ENCODE measurements at regions not wholly inside any gene's neighbourhood (a gene's known extent, or its start where the extent isn't known, plus 50 kb on each side); places are given as distances from the start of the nearest gene placed in this dataset.

DNA sequence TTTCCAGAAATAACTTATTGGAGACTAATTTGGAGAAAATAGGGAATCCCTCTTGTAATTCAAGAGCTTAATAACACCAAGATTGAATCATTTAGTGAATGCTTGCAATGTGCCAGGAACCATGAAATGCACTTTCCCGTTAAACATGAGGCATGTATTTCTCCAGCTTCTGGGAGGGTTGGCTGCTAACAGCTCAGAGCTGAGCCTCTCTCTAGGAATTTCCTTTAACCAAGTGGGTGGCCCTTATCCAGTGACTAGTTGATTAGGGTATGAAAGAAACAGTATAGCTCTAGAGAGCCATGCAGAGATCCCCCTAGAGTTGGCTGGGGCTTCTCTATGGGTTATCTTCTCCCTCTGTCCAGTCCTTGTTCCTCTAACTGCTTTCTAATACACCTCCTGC, 356.4 kb upstream of the GOT2 start:
- Histone ChIP-seq H4K20me1 (ENCODE audit: low read length) (no peaks in the 10 kb centered on the region), H3K9me3 (ENCODE audit: low read length) (no peaks in the 10 kb centered on the region), H3K4me1 (ENCODE audit: insufficient read depth, low read length) (no peaks in the 10 kb centered on the region), H2AFZ (ENCODE audit: low read length) (no peak overlapping the region), H3K9ac (ENCODE audit: low read length) (no peak overlapping the region), H3K4me3 (ENCODE audit: low read length) (no peak overlapping the region), H3K9me2 (replicated peaks; ENCODE audit: low read length) (no peaks in the 10 kb centered on the region), H3K4me2 (ENCODE audit: low read length) (no peak overlapping the region), H3K27me3 (ENCODE audit: low read length) (no peaks in the 10 kb centered on the region), H3K36me3 (ENCODE audit: low read depth, low read length) (no peaks in the 10 kb centered on the region), H3F3A (ENCODE audit: low read length, unreplicated experiment) (no peaks in the 10 kb centered on the region), H3K27ac (ENCODE audit: low read length) (no peak overlapping the region), H3K79me2 (ENCODE audit: low read length) (no peaks in the 10 kb centered on the region)
- TF ChIP-seq, protein P1, sequence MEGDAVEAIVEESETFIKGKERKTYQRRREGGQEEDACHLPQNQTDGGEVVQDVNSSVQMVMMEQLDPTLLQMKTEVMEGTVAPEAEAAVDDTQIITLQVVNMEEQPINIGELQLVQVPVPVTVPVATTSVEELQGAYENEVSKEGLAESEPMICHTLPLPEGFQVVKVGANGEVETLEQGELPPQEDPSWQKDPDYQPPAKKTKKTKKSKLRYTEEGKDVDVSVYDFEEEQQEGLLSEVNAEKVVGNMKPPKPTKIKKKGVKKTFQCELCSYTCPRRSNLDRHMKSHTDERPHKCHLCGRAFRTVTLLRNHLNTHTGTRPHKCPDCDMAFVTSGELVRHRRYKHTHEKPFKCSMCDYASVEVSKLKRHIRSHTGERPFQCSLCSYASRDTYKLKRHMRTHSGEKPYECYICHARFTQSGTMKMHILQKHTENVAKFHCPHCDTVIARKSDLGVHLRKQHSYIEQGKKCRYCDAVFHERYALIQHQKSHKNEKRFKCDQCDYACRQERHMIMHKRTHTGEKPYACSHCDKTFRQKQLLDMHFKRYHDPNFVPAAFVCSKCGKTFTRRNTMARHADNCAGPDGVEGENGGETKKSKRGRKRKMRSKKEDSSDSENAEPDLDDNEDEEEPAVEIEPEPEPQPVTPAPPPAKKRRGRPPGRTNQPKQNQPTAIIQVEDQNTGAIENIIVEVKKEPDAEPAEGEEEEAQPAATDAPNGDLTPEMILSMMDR (conservative IDR thresholded peaks at IDR 0.05; ENCODE audit: low read depth, low read length): no peak
- no peak for TF ChIP-seq EZH2 (IDR thresholded peaks at IDR 0.05; ENCODE audit: low read length, unreplicated experiment)
- no peak for TF ChIP-seq EZH2phosphoT487 (IDR thresholded peaks at IDR 0.05; ENCODE audit: borderline replicate concordance, low read length)
- ChIA-PET CTCF (no interaction called here), POLR2A (ENCODE audit: unreplicated experiment) (no interaction called here)
- no peak for ATAC-seq
- DNase-seq: no peak
- no TSS peak for BruUV-seq (replicated peaks)
- intact Hi-C loops (cut with micrococcal nuclease): no loop called here

DNA sequence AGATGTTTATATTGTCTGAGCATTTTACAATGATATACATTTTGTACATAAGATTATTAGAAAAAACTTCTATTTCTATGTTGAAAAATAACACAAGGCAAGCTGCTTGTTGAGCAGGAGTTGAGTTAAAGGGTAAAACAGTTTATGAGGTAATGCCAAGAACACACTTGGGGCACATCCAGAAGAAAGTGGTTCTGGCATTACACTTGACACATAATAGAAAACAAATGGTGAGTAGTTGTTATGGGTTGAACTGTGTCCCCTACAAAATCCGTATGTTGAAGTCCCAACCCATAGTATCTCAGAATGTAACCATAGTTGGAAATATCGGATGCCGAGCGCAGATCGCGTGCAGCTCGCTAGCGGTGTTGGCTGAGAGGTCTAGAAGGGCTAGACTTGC, 354.3 kb upstream of the GOT2 start:
- H3K4me3 ChIP-seq (ENCODE audit: low read length): no peak overlapping the region
- H3K36me3 ChIP-seq (ENCODE audit: low read depth, low read length): no peaks in the 10 kb centered on the region
- no peaks in the 10 kb centered on the region for H4K20me1 ChIP-seq (ENCODE audit: low read length)
- DNase-seq: no peak
- ChIA-PET POLR2A (ENCODE audit: unreplicated experiment) (no interaction called here), CTCF (no interaction called here)
- no TSS peak for BruUV-seq (replicated peaks)
- no peaks in the 10 kb centered on the region for H3F3A ChIP-seq (ENCODE audit: low read length, unreplicated experiment)
- no peaks in the 10 kb centered on the region for H3K27me3 ChIP-seq (ENCODE audit: low read length)
- intact Hi-C loops (cut with micrococcal nuclease): no loop called here
- no peak overlapping the region for H3K4me2 ChIP-seq (ENCODE audit: low read length)
- H3K4me1 ChIP-seq (ENCODE audit: insufficient read depth, low read length): no peaks in the 10 kb centered on the region
- H3K27ac ChIP-seq (ENCODE audit: low read length): no peak overlapping the region
- TF ChIP-seq, protein P1 (conservative IDR thresholded peaks at IDR 0.05; ENCODE audit: low read depth, low read length): no peak
- TF ChIP-seq EZH2phosphoT487 (IDR thresholded peaks at IDR 0.05; ENCODE audit: borderline replicate concordance, low read length) (no peak), EZH2 (IDR thresholded peaks at IDR 0.05; ENCODE audit: low read length, unreplicated experiment) (no peak)
- no peak overlapping the region for H2AFZ ChIP-seq (ENCODE audit: low read length)
- no peaks in the 10 kb centered on the region for H3K79me2 ChIP-seq (ENCODE audit: low read length)
- no peak overlapping the region for H3K9ac ChIP-seq (ENCODE audit: low read length)
- H3K9me3 ChIP-seq (ENCODE audit: low read length): no peaks in the 10 kb centered on the region
- no peak for ATAC-seq
- H3K9me2 ChIP-seq (replicated peaks; ENCODE audit: low read length): no peaks in the 10 kb centered on the region

DNA sequence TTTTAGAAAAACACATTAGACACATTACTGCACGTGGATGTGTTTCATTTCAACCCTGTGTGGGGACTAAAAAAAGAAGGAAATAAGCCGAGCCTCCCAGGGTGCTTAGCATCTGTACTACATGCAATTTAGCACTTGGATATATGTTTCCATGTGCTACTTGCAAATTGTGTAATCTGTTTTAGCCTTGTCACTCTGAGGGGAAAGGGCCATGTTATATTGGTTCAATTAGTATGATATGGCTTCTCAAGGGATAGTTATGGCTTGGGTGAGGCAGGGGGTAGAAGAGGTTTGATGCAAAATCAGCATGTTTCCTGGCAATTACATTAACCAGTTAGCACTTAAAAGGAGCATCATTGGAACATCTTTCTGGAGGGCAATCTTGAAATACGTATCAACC, 353.5 kb upstream of the GOT2 start:
- ChIA-PET CTCF (no interaction called here), POLR2A (ENCODE audit: unreplicated experiment) (no interaction called here)
- intact Hi-C loops (cut with micrococcal nuclease): no loop called here
- Histone ChIP-seq H3K9me3 (ENCODE audit: low read length) (no peaks in the 10 kb centered on the region), H2AFZ (ENCODE audit: low read length) (no peak overlapping the region), H3K4me2 (ENCODE audit: low read length) (no peak overlapping the region), H3K36me3 (ENCODE audit: low read depth, low read length) (no peaks in the 10 kb centered on the region), H3K4me1 (ENCODE audit: insufficient read depth, low read length) (no peaks in the 10 kb centered on the region), H3K79me2 (ENCODE audit: low read length) (no peaks in the 10 kb centered on the region), H3K9me2 (replicated peaks; ENCODE audit: low read length) (no peaks in the 10 kb centered on the region), H3K4me3 (ENCODE audit: low read length) (no peak overlapping the region), H3K9ac (ENCODE audit: low read length) (no peak overlapping the region), H4K20me1 (ENCODE audit: low read length) (no peaks in the 10 kb centered on the region), H3F3A (ENCODE audit: low read length, unreplicated experiment) (no peaks in the 10 kb centered on the region), H3K27me3 (ENCODE audit: low read length) (no peaks in the 10 kb centered on the region), H3K27ac (ENCODE audit: low read length) (no peak overlapping the region)
- TF ChIP-seq, protein P1 (conservative IDR thresholded peaks at IDR 0.05; ENCODE audit: low read depth, low read length): no peak
- TF ChIP-seq EZH2phosphoT487 (IDR thresholded peaks at IDR 0.05; ENCODE audit: borderline replicate concordance, low read length): no peak
- no peak for TF ChIP-seq EZH2 (IDR thresholded peaks at IDR 0.05; ENCODE audit: low read length, unreplicated experiment)
- ATAC-seq (no peak), DNase-seq (no peak)
- no TSS peak for BruUV-seq (replicated peaks)

Data from PC-3 (cell line).